ENCODE measurements at regions not wholly inside any gene's neighbourhood (a gene's known extent, or its start where the extent isn't known, plus 50 kb on each side); places are given as distances from the start of the nearest gene placed in this dataset.
"Not testable (repeated sequence)": the region's sequence is repeated elsewhere in the genome, so short reads cannot be mapped to it uniquely, and the experiment has no call there.

GRCh38 chr5:179456075-179456474 lies 94.3 kb upstream of the RUFY1 start:
- H3K36me3 Mint-ChIP-seq; DNase-seq; H3K27me3 Mint-ChIP-seq; intact Hi-C loops (cut with micrococcal nuclease); H3K27me3 ChIP-seq (ENCODE audit: insufficient read depth, low read length); H3K36me3 ChIP-seq (ENCODE audit: insufficient read depth, low read length); H3K9me3 ChIP-seq (ENCODE audit: control insufficient read depth in 1 of 2, low read length in 2 of 2); H3K4me3 Mint-ChIP-seq; H3K4me3 ChIP-seq (ENCODE audit: low read length in 2 of 2); POLR2A ChIA-PET (ENCODE audit: partially characterized antibody); H3K27ac ChIP-seq (ENCODE audit: low read depth, low read length); H3K4me1 Mint-ChIP-seq; H3K27ac Mint-ChIP-seq; CTCF ChIA-PET (ENCODE audit: partially characterized antibody); H3K4me1 ChIP-seq (ENCODE audit: insufficient read depth, low read length): not testable (repeated sequence)
- peaks cover 0 to 14% (median 6%) of the 10 kb centered on the region in 8 donors for H3K9me3 Mint-ChIP-seq

GRCh38 chr5:179455320-179455719 lies 95.0 kb upstream of the RUFY1 start:
- POLR2A ChIA-PET (ENCODE audit: partially characterized antibody) = no interaction called here
- Histone ChIP-seq H3K4me1 (ENCODE audit: insufficient read depth, low read length) (no peaks in the 10 kb centered on the region), H3K27ac (ENCODE audit: low read depth, low read length) (no peak overlapping the region), H3K9me3 (ENCODE audit: control insufficient read depth in 1 of 2, low read length in 2 of 2) (peaks cover 0 to 3% of the 10 kb centered on the region in 2 donors), H3K4me3 (ENCODE audit: low read length in 2 of 2) (no peak overlapping the region), H3K36me3 (ENCODE audit: insufficient read depth, low read length) (no peaks in the 10 kb centered on the region), H3K27me3 (ENCODE audit: insufficient read depth, low read length) (no peaks in the 10 kb centered on the region)
- Mint-ChIP-seq H3K27me3 (peaks cover 3 to 5% of the 10 kb centered on the region in 2 donors), H3K4me3 (no peak overlapping the region), H3K4me1 (peaks cover 0 to 5% (median under 1%) of the 10 kb centered on the region in 4 donors), H3K36me3 (peaks cover 0 to 4% of the 10 kb centered on the region in 2 donors), H3K27ac (peak overlapping the region in 1 of 7 donors; percentile 57), H3K9me3 (peaks cover 0 to 21% (median 6%) of the 10 kb centered on the region in 8 donors)
- CTCF ChIA-PET (ENCODE audit: partially characterized antibody) = no interaction called here
- intact Hi-C loops (cut with micrococcal nuclease) = no loop called here
- DNase-seq = no peak

- H3K27ac Mint-ChIP-seq = no peak overlapping the region
- no peaks in the 10 kb centered on the region for H3K4me1 ChIP-seq (ENCODE audit: insufficient read depth, low read length)
- no peak overlapping the region for H3K27ac ChIP-seq (ENCODE audit: low read depth, low read length)
- no peak for DNase-seq
- peaks cover 0 to 5% (median under 1%) of the 10 kb centered on the region in 4 donors for H3K4me1 Mint-ChIP-seq
- H3K27me3 ChIP-seq (ENCODE audit: insufficient read depth, low read length) = no peaks in the 10 kb centered on the region
- intact Hi-C loops (cut with micrococcal nuclease) = no loop called here
- H3K36me3 ChIP-seq (ENCODE audit: insufficient read depth, low read length) = no peaks in the 10 kb centered on the region
- no peak overlapping the region for H3K4me3 ChIP-seq (ENCODE audit: low read length in 2 of 2)
- peaks cover 3 to 5% of the 10 kb centered on the region in 2 donors for H3K27me3 Mint-ChIP-seq
- H3K36me3 Mint-ChIP-seq = peaks cover 0 to 4% of the 10 kb centered on the region in 2 donors
- CTCF ChIA-PET (ENCODE audit: partially characterized antibody) = no interaction called here
- H3K9me3 Mint-ChIP-seq = peaks cover 0 to 26% (median 6%) of the 10 kb centered on the region in 8 donors
- peaks cover 0 to 3% of the 10 kb centered on the region in 2 donors for H3K9me3 ChIP-seq (ENCODE audit: control insufficient read depth in 1 of 2, low read length in 2 of 2)
- no peak overlapping the region for H3K4me3 Mint-ChIP-seq
- POLR2A ChIA-PET (ENCODE audit: partially characterized antibody) = no interaction called here
These were observed 96.0 kb upstream of the RUFY1 start for GRCh38 chr5:179454356-179454755.

GRCh38 chr5:179453616-179454015 lies 96.7 kb upstream of the RUFY1 start:
- intact Hi-C loops (cut with micrococcal nuclease) = no loop called here
- Histone ChIP-seq H3K36me3 (ENCODE audit: insufficient read depth, low read length) (no peaks in the 10 kb centered on the region), H3K4me1 (ENCODE audit: insufficient read depth, low read length) (no peaks in the 10 kb centered on the region), H3K9me3 (ENCODE audit: control insufficient read depth in 1 of 2, low read length in 2 of 2) (peaks cover 0 to 3% of the 10 kb centered on the region in 2 donors), H3K4me3 (ENCODE audit: low read length in 2 of 2) (no peak overlapping the region), H3K27me3 (ENCODE audit: insufficient read depth, low read length) (no peaks in the 10 kb centered on the region), H3K27ac (ENCODE audit: low read depth, low read length) (no peak overlapping the region)
- DNase-seq = no peak
- no peak overlapping the region for H3K27ac Mint-ChIP-seq
- peaks cover 3 to 5% of the 10 kb centered on the region in 2 donors for H3K27me3 Mint-ChIP-seq
- H3K36me3 Mint-ChIP-seq = peaks cover 0 to 4% of the 10 kb centered on the region in 2 donors
- H3K4me1 Mint-ChIP-seq = peaks cover 0 to 5% (median under 1%) of the 10 kb centered on the region in 4 donors
- H3K9me3 Mint-ChIP-seq = peaks cover 0 to 30% (median 6%) of the 10 kb centered on the region in 8 donors
- H3K4me3 Mint-ChIP-seq = no peak overlapping the region
- CTCF ChIA-PET (ENCODE audit: partially characterized antibody) = no interaction called here
- POLR2A ChIA-PET (ENCODE audit: partially characterized antibody) = no interaction called here

GRCh38 chr5:179452356-179453230 lies 97.8 kb upstream of the RUFY1 start:
- Histone ChIP-seq H3K9me3 (ENCODE audit: control insufficient read depth in 1 of 2, low read length in 2 of 2) (peaks cover 0 to 3% of the 10 kb centered on the region in 2 donors), H3K27ac (ENCODE audit: low read depth, low read length) (no peak overlapping the region), H3K36me3 (ENCODE audit: insufficient read depth, low read length) (no peaks in the 10 kb centered on the region), H3K27me3 (ENCODE audit: insufficient read depth, low read length) (no peaks in the 10 kb centered on the region), H3K4me1 (ENCODE audit: insufficient read depth, low read length) (no peaks in the 10 kb centered on the region), H3K4me3 (ENCODE audit: low read length in 2 of 2) (no peak overlapping the region)
- Mint-ChIP-seq H3K27ac (peak overlapping the region in 1 of 7 donors; percentile 6), H3K36me3 (peaks cover 0 to 4% of the 10 kb centered on the region in 2 donors), H3K4me1 (peaks cover 0 to 5% (median under 1%) of the 10 kb centered on the region in 4 donors), H3K4me3 (no peak overlapping the region), H3K9me3 (peaks cover 0 to 30% (median 5%) of the 10 kb centered on the region in 8 donors), H3K27me3 (peaks cover 3 to 5% of the 10 kb centered on the region in 2 donors)
- DNase-seq = no peak
- ChIA-PET POLR2A (ENCODE audit: partially characterized antibody) (no interaction called here), CTCF (ENCODE audit: partially characterized antibody) (no interaction called here)
- intact Hi-C loops (cut with micrococcal nuclease) = no loop called here

- Mint-ChIP-seq H3K4me1 (peaks cover 0 to 5% (median under 1%) of the 10 kb centered on the region in 4 donors), H3K9me3 (peaks cover 0 to 28% (median 3%) of the 10 kb centered on the region in 8 donors), H3K4me3 (no peak overlapping the region), H3K36me3 (peaks cover 0 to 4% of the 10 kb centered on the region in 2 donors), H3K27ac (no peak overlapping the region), H3K27me3 (peaks cover 3 to 5% of the 10 kb centered on the region in 2 donors)
- H3K27ac ChIP-seq (ENCODE audit: low read depth, low read length) = no peak overlapping the region
- H3K4me1 ChIP-seq (ENCODE audit: insufficient read depth, low read length) = no peaks in the 10 kb centered on the region
- no peak for DNase-seq
- intact Hi-C loops (cut with micrococcal nuclease) = no loop called here
- peaks cover 0 to 3% of the 10 kb centered on the region in 2 donors for H3K9me3 ChIP-seq (ENCODE audit: control insufficient read depth in 1 of 2, low read length in 2 of 2)
- POLR2A ChIA-PET (ENCODE audit: partially characterized antibody) = no interaction called here
- no peaks in the 10 kb centered on the region for H3K27me3 ChIP-seq (ENCODE audit: insufficient read depth, low read length)
- H3K4me3 ChIP-seq (ENCODE audit: low read length in 2 of 2) = no peak overlapping the region
- CTCF ChIA-PET (ENCODE audit: partially characterized antibody) = no interaction called here
- H3K36me3 ChIP-seq (ENCODE audit: insufficient read depth, low read length) = no peaks in the 10 kb centered on the region
These were observed 98.5 kb upstream of the RUFY1 start for GRCh38 chr5:179451828-179452196.

- DNase-seq = no peak
- Histone ChIP-seq H3K4me1 (ENCODE audit: insufficient read depth, low read length) (no peaks in the 10 kb centered on the region), H3K36me3 (ENCODE audit: insufficient read depth, low read length) (no peaks in the 10 kb centered on the region), H3K9me3 (ENCODE audit: control insufficient read depth in 1 of 2, low read length in 2 of 2) (no peaks in the 10 kb centered on the region), H3K4me3 (ENCODE audit: low read length in 2 of 2) (no peak overlapping the region), H3K27ac (ENCODE audit: low read depth, low read length) (no peak overlapping the region), H3K27me3 (ENCODE audit: insufficient read depth, low read length) (no peaks in the 10 kb centered on the region)
- intact Hi-C loops (cut with micrococcal nuclease) = no loop called here
- ChIA-PET CTCF (ENCODE audit: partially characterized antibody) (no interaction called here), POLR2A (ENCODE audit: partially characterized antibody) (no interaction called here)
- Mint-ChIP-seq H3K36me3 (peaks cover 0 to 4% of the 10 kb centered on the region in 2 donors), H3K4me3 (no peak overlapping the region), H3K27ac (no peak overlapping the region), H3K9me3 (peaks cover 0 to 27% (median under 1%) of the 10 kb centered on the region in 8 donors), H3K4me1 (peaks cover 0 to 5% (median 0%) of the 10 kb centered on the region in 4 donors), H3K27me3 (peaks cover 3 to 5% of the 10 kb centered on the region in 2 donors)
These were observed 99.1 kb upstream of the RUFY1 start for GRCh38 chr5:179451114-179451827.
